Activated gamma-delta T cell treated with Interleukin-2 at 50 U/mL for 16 hours (primary cell): ENCODE measurements at regions not wholly inside any gene's neighbourhood (a gene's known extent, or its start where the extent isn't known, plus 50 kb on each side); places are given as distances from the start of the nearest gene placed in this dataset.
A peak's percentile ranks its signal among the peaks of the same experiment; 100 is the strongest.

Experiments
- DNase-seq: peaks from one replicate; pipeline ENCODE4 v3.0.0-alpha.2; 2020

- DNase-seq = peak; percentile 7
Observed at GRCh38 chrX:9318213-9318612, 146.6 kb upstream of the TBL1X start.

- no peak for DNase-seq
Observed at GRCh38 chrX:9318766-9319165, 146.1 kb upstream of the TBL1X start.

GRCh38 chrX:9320940-9321339 lies 143.9 kb upstream of the TBL1X start:
- DNase-seq = no peak

GRCh38 chrX:9324676-9325075 lies 140.2 kb upstream of the TBL1X start:
- DNase-seq = no peak

- no peak for DNase-seq
Observed at GRCh38 chrX:9326369-9326768, 138.5 kb upstream of the TBL1X start.

- DNase-seq = no peak
Observed at GRCh38 chrX:9327086-9327746, 137.6 kb upstream of the TBL1X start.

- no peak for DNase-seq
Observed at GRCh38 chrX:9327747-9328145, 137.1 kb upstream of the TBL1X start.

- DNase-seq = no peak
Observed at GRCh38 chrX:9329056-9329455, 135.8 kb upstream of the TBL1X start.

GRCh38 chrX:9330249-9330982 lies 134.4 kb upstream of the TBL1X start:
- no peak for DNase-seq

- no peak for DNase-seq
Observed at GRCh38 chrX:9333873-9334560, 130.8 kb upstream of the TBL1X start.

GRCh38 chrX:9335251-9335650 lies 129.6 kb upstream of the TBL1X start:
- no peak for DNase-seq

GRCh38 chrX:9336456-9336855 lies 128.4 kb upstream of the TBL1X start:
- no peak for DNase-seq

GRCh38 chrX:9337046-9337445 lies 127.8 kb upstream of the TBL1X start:
- no peak for DNase-seq

GRCh38 chrX:9338986-9339385 lies 125.9 kb upstream of the TBL1X start:
- no peak for DNase-seq

GRCh38 chrX:9339603-9340491 lies 125.0 kb upstream of the TBL1X start:
- peak; percentile 30 for DNase-seq

- peak; percentile 41 for DNase-seq
Observed at GRCh38 chrX:9340598-9341290, 124.1 kb upstream of the TBL1X start.

GRCh38 chrX:9341291-9342201 lies 123.3 kb upstream of the TBL1X start:
- peak; percentile 61 for DNase-seq

GRCh38 chrX:9342561-9343051 lies 122.3 kb upstream of the TBL1X start:
- peak; percentile 39 for DNase-seq

GRCh38 chrX:9343971-9344370 lies 120.9 kb upstream of the TBL1X start:
- DNase-seq = no peak

GRCh38 chrX:9345957-9346356 lies 118.9 kb upstream of the TBL1X start:
- DNase-seq = no peak
